HCT116 (cell line): ENCODE measurements at regions not wholly inside any gene's neighbourhood (a gene's known extent, or its start where the extent isn't known, plus 50 kb on each side); places are given as distances from the start of the nearest gene placed in this dataset.
"Not testable (repeated sequence)": the region's sequence is repeated elsewhere in the genome, so short reads cannot be mapped to it uniquely, and the experiment has no call there.

Experiments
- EZH2 ChIP-seq: fragments of 200-600 bp; sonication (generic); IDR thresholded peaks from 2 replicates; pipeline ENCODE4 v1.6.1; 2017; ENCODE audit warnings: antibody characterized with exemption, mixed run types
- POLR2A ChIP-seq: IDR thresholded peaks from 2 replicates; pipeline ENCODE4 v1.7.0; 2011; ENCODE audit warnings: borderline replicate concordance; ENCODE audit not compliant: insufficient read depth, insufficient read length; ENCODE audit errors: extremely low read depth
- TF ChIP-seq, protein P1 (sequence below), 3 experiments: fragments of 200-600 bp in 1 of 3; sonication (generic) in 1 of 3; IDR thresholded peaks in 2 of 3; conservative IDR thresholded peaks in 1 of 3; 2 replicates each; pipeline ENCODE4 v1.5.1; 2012 to 2017; ENCODE audit warnings: low read depth in 2 of 3, low read length in 2 of 3, antibody characterized with exemption in 1 of 3, borderline replicate concordance in 1 of 3, control low read depth in 1 of 3, mild to moderate bottlenecking in 1 of 3, mixed read lengths in 1 of 3, mixed run types in 1 of 3, moderate library complexity in 1 of 3; ENCODE audit not compliant: insufficient read depth in 1 of 3

GRCh38 chr1:149355748-149356147 lies 119.1 kb upstream of the NBPF19 start:
- TF ChIP-seq, protein P1, sequence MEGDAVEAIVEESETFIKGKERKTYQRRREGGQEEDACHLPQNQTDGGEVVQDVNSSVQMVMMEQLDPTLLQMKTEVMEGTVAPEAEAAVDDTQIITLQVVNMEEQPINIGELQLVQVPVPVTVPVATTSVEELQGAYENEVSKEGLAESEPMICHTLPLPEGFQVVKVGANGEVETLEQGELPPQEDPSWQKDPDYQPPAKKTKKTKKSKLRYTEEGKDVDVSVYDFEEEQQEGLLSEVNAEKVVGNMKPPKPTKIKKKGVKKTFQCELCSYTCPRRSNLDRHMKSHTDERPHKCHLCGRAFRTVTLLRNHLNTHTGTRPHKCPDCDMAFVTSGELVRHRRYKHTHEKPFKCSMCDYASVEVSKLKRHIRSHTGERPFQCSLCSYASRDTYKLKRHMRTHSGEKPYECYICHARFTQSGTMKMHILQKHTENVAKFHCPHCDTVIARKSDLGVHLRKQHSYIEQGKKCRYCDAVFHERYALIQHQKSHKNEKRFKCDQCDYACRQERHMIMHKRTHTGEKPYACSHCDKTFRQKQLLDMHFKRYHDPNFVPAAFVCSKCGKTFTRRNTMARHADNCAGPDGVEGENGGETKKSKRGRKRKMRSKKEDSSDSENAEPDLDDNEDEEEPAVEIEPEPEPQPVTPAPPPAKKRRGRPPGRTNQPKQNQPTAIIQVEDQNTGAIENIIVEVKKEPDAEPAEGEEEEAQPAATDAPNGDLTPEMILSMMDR (IDR thresholded peaks at IDR 0.05 in 2 of 3, conservative IDR thresholded peaks at IDR 0.05 in 1 of 3; ENCODE audit: borderline replicate concordance in 1 of 3, insufficient read depth in 1 of 3, low read depth in 2 of 3, low read length in 2 of 3): not testable (repeated sequence)
- TF ChIP-seq EZH2, POLR2A: not testable (repeated sequence)
